Muscle layer of duodenum (tissue), 2 donors: ENCODE measurements at regions not wholly inside any gene's neighbourhood (a gene's known extent, or its start where the extent isn't known, plus 50 kb on each side); places are given as distances from the start of the nearest gene placed in this dataset.

Experiments used
- H3K27ac ChIP-seq: one replicate; pipeline ENCODE4 v1.7.0; 2013; ENCODE audit warnings: mild to moderate bottlenecking, low read length
- H3K27me3 ChIP-seq: one replicate; pipeline ENCODE4 v1.7.0; 2013; ENCODE audit warnings: low read depth, mild to moderate bottlenecking, control low read depth, low read length
- H3K36me3 ChIP-seq, 2 donors: one replicate each; pipeline ENCODE4 v1.7.0; 2013; ENCODE audit warnings: low read length in 2 of 2, control low read depth in 1 of 2, mild to moderate bottlenecking in 1 of 2; ENCODE audit not compliant: insufficient read depth in 2 of 2, control insufficient read depth in 1 of 2
- H3K4me1 ChIP-seq, 2 donors: one replicate each; pipeline ENCODE4 v1.7.0; 2013; ENCODE audit warnings: low read length in 2 of 2, mild to moderate bottlenecking in 2 of 2, control low read depth in 1 of 2, moderate library complexity in 1 of 2; ENCODE audit not compliant: insufficient read depth in 2 of 2, control insufficient read depth in 1 of 2
- H3K4me3 ChIP-seq, 2 donors: one replicate each; pipeline ENCODE4 v1.7.0; 2013; ENCODE audit warnings: low read length in 2 of 2, low read depth in 1 of 2, mild to moderate bottlenecking in 1 of 2
- H3K9me3 ChIP-seq, 2 donors: one replicate each; pipeline ENCODE4 v1.7.0; 2013; ENCODE audit warnings: low read length in 2 of 2, control low read depth in 1 of 2, mild to moderate bottlenecking in 1 of 2; ENCODE audit not compliant: control insufficient read depth in 1 of 2
- donor health status: healthy.

DNA sequence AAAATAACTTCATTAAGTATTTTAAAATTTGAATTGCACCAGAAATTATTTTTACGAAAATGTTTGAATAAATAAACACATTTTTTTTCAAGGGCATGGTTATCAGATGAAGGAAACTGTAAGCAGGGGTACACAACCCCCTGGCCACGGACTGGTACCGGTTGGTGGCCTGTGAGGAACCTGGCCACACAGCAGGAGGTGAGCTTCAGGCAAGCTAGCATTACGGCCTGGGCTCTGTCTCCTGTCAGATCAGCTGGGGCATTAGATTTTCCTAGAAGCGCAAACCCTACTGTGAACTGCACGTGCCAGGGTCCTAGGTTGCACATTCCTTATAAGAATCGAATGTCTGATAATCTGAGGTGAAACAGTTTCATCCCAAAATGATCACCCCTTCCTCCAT is 1499.7 kb upstream of the AGA start:
- no peaks in the 10 kb centered on the region for H3K9me3 ChIP-seq
- no peak overlapping the region for H3K4me3 ChIP-seq
- no peaks in the 10 kb centered on the region for H3K4me1 ChIP-seq
- H3K36me3 ChIP-seq = no peaks in the 10 kb centered on the region
- no peaks in the 10 kb centered on the region for H3K27me3 ChIP-seq
- H3K27ac ChIP-seq = no peak overlapping the region

DNA sequence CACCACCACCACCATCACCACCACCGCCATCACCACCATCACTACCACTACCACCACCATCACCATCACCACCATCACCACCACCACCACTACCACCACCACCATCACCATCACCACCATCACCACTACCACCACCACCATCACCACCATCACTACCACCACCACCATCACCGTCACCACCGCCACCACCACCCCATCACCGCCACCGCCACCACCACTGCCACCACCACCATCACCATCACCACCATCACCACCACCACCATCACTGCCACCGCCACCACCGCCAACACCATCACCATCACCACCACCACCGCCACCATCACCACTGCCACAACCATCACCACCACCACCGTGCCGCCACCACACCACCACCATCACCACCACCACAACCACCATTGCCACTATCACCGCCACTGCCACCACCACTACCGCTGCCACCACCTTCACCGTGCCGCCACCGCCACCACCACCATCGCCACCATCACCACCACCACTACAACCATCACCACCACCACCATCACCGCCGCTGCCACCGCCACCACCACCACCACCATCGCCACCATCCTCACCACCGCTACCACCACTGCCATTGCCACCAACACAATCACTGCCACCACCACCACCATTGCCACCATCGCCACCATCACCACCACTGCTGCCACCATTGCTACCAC is 1511.3 kb upstream of the AGA start:
- Histone ChIP-seq H3K4me1 (no peaks in the 10 kb centered on the region), H3K9me3 (no peaks in the 10 kb centered on the region), H3K27me3 (no peaks in the 10 kb centered on the region), H3K36me3 (no peaks in the 10 kb centered on the region), H3K4me3 (no peak overlapping the region), H3K27ac (no peak overlapping the region)

DNA sequence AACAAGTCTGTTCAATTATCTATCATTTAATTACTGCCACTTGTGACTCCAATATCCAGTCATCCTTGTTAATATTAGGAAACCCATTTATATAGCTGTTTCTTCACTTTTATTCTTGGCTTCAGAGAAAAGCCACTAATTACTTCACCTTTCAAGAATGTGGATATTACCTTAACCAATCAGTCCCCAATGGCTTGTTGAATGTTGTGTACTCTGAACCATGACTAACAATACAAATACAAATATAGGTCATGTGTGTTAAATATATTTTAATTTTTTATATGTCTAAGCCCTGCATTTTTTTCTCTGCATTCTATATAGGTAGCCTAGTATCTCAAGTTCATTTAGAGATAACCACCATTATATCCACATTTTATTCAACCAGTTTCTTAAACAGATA is 1513.4 kb upstream of the AGA start:
- Histone ChIP-seq H3K27ac (no peak overlapping the region), H3K4me3 (no peak overlapping the region), H3K27me3 (no peaks in the 10 kb centered on the region), H3K9me3 (no peaks in the 10 kb centered on the region), H3K4me1 (no peaks in the 10 kb centered on the region), H3K36me3 (no peaks in the 10 kb centered on the region)

DNA sequence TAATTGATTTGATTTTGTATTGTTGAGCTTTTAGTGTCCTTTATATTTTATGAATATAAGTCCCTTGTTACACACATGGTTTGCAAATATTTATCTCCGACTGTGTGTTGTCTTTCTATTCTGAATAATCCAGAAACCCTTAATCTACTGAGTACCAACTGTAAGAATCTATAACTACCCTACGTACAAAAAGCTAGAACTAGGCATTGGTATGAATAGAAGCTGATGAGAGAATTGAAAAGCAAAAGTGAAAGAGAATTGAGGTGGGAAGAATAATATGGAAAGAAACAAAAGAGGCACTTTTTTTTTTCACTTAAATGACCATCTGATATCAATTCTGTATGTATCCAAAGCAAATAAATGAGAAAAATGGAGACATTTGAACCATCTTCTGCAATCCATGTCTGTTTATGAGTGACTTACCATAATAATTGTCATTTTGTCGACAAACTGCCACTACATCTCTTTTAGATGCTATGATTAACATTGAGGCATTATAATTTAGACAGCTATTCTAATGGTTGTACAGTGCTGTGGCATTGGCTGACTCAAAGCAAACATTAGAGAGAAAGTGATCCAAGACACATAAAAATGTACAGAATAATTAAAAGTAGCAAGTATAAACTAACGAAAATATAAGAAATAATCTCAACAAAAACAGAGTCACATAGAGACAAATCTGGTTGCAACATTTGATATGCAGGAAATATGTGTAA is 1516.6 kb upstream of the AGA start:
- H3K36me3 ChIP-seq = no peaks in the 10 kb centered on the region
- H3K27ac ChIP-seq = no peak overlapping the region

DNA sequence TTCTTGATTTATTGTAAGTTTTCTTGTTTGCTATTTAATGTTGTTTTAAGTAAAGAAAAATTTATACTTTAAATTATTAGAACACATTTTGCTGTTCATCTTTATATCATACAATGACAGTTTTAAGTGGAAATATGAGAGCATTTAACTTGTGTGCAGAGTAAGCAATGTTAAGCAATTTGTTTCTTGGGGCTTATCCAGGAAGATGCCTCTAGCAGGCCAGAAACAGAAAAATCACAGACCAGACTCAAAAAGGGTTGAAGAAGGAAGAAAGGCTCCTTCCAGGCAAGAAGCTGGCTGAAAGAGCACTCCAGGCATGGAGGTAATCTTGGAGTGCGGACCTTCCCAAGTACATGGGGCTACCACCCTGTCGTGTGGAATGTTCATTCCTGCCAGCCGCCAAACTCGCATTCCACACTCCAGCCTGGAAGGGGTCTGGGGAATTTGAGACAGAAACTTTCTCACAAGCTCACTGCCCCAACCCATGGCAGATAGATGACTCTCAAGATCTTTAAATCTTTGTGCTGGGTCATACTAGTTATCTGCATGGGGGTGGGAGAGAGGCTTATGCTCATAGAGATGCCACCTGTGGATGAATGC is 1521.3 kb upstream of the AGA start:
- H3K27me3 ChIP-seq = no peaks in the 10 kb centered on the region
- H3K9me3 ChIP-seq = no peaks in the 10 kb centered on the region
- H3K4me1 ChIP-seq = no peaks in the 10 kb centered on the region
- H3K36me3 ChIP-seq = no peaks in the 10 kb centered on the region
- no peak overlapping the region for H3K4me3 ChIP-seq
- H3K27ac ChIP-seq = no peak overlapping the region

More for the DNA sequence above, 1516.6 kb upstream of the AGA start:
- Histone ChIP-seq H3K9me3 (no peaks in the 10 kb centered on the region), H3K27me3 (no peaks in the 10 kb centered on the region), H3K4me3 (no peak overlapping the region), H3K4me1 (no peaks in the 10 kb centered on the region)

DNA sequence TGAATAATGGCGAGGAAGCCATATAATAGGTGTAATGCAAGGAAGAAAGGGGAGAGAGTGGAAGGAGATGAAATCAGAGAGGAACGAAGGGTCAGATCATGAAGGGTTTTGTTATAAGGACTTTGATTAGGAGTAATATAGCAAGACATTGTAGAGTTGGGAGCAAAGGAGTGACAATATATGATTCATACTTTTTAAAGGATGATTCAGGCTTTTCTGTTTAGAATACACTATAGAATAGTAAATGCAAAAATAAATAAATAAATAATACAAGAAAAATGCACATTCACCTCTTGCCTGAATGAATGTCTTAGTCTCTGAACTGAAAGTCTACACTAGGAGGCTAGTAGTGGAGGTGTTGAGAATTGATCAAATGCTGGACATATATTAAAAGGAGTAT is 1524.4 kb upstream of the AGA start:
- H3K4me1 ChIP-seq = no peaks in the 10 kb centered on the region
- no peaks in the 10 kb centered on the region for H3K27me3 ChIP-seq
- H3K4me3 ChIP-seq = no peak overlapping the region
- no peaks in the 10 kb centered on the region for H3K9me3 ChIP-seq
- no peak overlapping the region for H3K27ac ChIP-seq
- no peaks in the 10 kb centered on the region for H3K36me3 ChIP-seq

DNA sequence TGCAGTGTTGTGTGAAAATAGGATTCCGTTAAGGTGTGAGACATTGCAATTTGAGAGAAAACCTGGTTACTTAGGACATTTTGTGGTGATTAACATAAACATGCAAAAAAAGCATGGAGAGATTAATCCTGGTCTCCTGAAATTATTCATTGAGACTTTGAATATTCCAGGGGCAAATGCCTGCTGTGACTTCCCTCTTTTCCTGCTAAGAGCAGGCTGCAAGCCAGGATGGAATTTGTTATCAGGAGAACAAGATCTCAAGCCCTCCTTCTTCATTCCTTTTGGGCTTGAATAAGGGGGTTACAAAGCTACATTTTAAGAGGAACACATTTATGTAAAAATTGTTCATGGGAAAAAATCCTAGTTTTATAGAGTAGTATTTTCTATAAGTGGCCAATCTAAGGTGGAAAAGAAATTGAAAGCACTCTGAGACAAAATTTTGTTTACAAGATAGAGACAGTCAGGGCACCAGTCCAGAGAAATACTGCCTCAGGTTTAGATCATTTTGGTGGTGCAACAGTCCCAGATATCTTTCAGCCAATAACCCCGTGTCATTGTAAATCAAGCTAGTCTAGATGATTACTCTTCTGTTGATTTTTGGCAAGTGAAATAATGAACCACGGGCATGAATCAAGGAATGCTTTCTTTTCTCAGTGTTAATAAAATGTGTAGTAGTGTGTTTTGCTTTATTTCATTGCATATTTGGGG is 1528.3 kb upstream of the AGA start:
- Histone ChIP-seq H3K9me3 (no peaks in the 10 kb centered on the region), H3K4me3 (no peak overlapping the region), H3K27ac (no peak overlapping the region), H3K36me3 (no peaks in the 10 kb centered on the region), H3K4me1 (no peaks in the 10 kb centered on the region), H3K27me3 (no peaks in the 10 kb centered on the region)

DNA sequence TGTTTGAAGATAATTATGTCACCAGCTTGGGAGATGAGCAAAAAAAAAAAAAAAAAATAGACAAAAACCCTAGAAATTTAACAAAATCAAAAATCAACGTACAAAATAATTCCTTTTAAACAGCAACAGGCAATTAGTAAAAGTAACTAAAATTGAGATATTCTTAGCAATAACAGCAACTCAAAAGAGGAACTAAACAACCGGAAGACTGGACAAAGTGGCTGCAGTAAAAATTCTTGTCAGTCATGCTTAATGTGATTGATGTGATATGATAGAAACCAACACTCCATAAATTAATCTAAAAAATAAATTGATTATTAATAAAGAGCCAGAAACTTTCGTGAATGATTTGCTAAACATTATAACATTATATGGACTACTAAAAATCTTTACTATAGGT is 1534.6 kb upstream of the AGA start:
- no peak overlapping the region for H3K27ac ChIP-seq
- H3K4me1 ChIP-seq = no peaks in the 10 kb centered on the region
- no peaks in the 10 kb centered on the region for H3K9me3 ChIP-seq
- no peaks in the 10 kb centered on the region for H3K27me3 ChIP-seq
- H3K36me3 ChIP-seq = no peaks in the 10 kb centered on the region
- no peak overlapping the region for H3K4me3 ChIP-seq

DNA sequence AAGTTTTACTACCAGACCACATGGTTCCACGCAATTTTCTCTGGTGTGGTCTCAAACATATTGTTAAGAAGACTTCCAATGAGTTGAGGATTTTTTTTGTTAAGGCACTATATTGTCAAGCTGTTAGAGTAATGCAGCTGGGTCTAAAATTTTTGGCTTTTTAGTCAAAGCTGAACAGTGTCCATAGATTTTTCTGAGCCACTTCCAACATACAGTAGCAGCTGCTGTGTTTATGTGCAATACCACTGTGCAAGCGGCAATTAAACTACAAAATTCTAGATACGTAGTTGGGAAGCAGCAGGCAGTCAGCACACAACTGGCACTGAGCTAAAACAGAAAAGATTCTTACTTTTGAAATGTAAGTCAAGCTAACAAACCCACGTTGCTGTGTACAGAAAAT is 1551.1 kb upstream of the AGA start:
- no peak overlapping the region for H3K27ac ChIP-seq
- H3K4me3 ChIP-seq = no peak overlapping the region
- H3K9me3 ChIP-seq = peaks cover 0 to 3% of the 10 kb centered on the region in 2 donors
- no peaks in the 10 kb centered on the region for H3K4me1 ChIP-seq
- no peaks in the 10 kb centered on the region for H3K36me3 ChIP-seq
- H3K27me3 ChIP-seq = no peaks in the 10 kb centered on the region

DNA sequence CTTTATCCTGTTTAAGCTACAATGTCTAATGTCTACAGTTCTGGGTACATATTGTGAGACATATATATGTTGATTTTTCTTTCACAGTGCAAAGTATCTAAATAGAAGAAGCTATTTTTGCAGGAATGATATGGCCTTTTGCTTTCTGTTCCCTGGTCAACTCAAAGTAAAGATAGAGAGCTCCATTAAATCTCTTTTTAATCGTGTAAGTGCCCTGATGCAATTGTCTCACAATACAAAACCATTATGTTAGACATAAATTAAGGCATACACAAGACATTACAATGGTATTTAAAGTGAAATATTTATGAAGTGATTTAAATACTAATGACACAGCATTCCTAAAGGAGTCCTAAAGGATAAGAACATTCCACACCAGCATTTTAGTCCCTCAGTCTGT is 1559.7 kb upstream of the AGA start:
- Histone ChIP-seq H3K27ac (no peak overlapping the region), H3K4me3 (no peak overlapping the region), H3K27me3 (no peaks in the 10 kb centered on the region), H3K9me3 (no peaks in the 10 kb centered on the region), H3K36me3 (no peaks in the 10 kb centered on the region), H3K4me1 (no peaks in the 10 kb centered on the region)

DNA sequence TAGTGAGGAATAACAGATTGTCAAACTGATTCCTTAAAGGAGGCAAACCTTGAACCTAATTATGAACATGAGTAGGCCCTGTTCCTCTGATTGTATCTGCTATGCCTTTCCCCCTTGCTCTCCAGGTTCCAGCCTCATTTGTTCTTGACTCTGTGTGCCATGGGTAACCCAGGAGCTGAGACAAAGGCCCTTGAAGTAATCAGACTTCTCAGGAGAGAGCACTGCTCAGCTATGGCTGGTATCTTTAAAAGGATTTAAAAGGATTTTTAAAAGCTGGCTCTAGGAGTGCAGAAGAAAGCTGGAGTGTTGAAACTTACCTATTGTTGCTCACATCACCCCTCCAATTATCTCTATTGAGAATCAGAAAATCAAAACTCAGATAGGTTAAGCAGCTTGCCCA is 1565.5 kb upstream of the AGA start:
- no peaks in the 10 kb centered on the region for H3K36me3 ChIP-seq
- H3K4me1 ChIP-seq = no peaks in the 10 kb centered on the region
- no peak overlapping the region for H3K4me3 ChIP-seq
- H3K27me3 ChIP-seq = no peaks in the 10 kb centered on the region
- no peaks in the 10 kb centered on the region for H3K9me3 ChIP-seq
- H3K27ac ChIP-seq = no peak overlapping the region
